ENCODE measurements at regions not wholly inside any gene's neighbourhood (a gene's known extent, or its start where the extent isn't known, plus 50 kb on each side); places are given as distances from the start of the nearest gene placed in this dataset.

DNA sequence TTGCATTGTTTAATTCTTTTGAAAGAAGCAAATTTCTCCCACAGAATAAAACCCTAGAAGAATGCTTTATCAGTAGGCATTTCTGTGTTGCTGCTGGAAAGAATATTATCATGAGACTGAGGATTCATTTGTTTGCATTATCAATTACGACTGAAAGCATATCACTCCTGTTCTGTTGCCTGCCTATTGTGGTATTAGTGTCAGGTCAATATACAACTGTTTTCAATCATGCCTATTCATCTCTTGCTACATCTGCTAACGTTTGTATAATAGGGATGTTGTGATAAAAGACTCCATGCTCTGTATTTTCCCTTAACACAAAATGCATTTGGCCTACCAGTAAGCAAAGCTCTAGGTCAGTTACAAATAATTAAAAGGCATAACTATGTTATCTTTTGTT is 221.5 kb downstream of the PTPRC start:
- no peak overlapping the region for H3K27ac ChIP-seq

DNA sequence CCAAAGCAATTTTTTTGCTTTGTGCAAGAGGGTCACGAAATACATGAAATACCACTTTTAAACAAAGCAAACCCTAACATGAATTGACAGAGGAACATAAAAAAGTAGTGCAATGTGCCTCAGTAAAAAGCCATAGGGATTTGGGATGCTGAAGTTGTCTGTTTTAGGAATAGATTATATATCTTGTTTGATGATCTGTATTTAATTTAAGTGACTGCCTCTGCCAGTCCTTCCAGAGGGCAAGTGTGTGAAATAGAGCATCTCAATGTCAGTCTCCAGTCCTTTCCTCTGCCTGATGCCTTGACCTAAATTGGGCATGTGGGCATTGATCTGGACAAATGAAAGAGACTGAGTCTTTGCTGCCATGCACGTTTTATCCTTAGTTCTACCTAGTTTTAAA is 222.8 kb downstream of the PTPRC start:
- TF ChIP-seq, protein P1, sequence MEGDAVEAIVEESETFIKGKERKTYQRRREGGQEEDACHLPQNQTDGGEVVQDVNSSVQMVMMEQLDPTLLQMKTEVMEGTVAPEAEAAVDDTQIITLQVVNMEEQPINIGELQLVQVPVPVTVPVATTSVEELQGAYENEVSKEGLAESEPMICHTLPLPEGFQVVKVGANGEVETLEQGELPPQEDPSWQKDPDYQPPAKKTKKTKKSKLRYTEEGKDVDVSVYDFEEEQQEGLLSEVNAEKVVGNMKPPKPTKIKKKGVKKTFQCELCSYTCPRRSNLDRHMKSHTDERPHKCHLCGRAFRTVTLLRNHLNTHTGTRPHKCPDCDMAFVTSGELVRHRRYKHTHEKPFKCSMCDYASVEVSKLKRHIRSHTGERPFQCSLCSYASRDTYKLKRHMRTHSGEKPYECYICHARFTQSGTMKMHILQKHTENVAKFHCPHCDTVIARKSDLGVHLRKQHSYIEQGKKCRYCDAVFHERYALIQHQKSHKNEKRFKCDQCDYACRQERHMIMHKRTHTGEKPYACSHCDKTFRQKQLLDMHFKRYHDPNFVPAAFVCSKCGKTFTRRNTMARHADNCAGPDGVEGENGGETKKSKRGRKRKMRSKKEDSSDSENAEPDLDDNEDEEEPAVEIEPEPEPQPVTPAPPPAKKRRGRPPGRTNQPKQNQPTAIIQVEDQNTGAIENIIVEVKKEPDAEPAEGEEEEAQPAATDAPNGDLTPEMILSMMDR (conservative IDR thresholded peaks at IDR 0.05): no peak
- no peak overlapping the region for H3K27ac ChIP-seq

More for the DNA sequence above, 221.5 kb downstream of the PTPRC start:
- TF ChIP-seq, protein P1 (conservative IDR thresholded peaks at IDR 0.05): no peak

DNA sequence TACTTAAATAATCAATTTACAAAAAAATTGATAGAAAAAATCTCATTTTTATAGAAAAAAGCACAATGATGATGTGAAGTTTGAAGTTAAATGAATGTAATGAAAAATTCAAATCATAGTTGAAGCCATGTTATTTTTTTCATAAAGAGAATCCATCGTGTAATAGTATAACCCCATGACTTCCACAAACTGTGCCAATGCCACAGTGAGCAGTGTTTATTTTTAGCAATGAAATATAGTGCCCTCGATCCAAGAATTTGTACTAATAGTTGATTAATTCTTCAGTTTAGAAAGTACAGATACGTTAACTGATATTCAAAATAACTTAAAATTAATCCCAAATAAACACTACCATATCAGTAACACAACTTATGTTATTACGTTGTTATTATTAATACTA is 225.9 kb downstream of the PTPRC start:
- TF ChIP-seq, protein P1 (conservative IDR thresholded peaks at IDR 0.05): no peak
- H3K27ac ChIP-seq: no peak overlapping the region

DNA sequence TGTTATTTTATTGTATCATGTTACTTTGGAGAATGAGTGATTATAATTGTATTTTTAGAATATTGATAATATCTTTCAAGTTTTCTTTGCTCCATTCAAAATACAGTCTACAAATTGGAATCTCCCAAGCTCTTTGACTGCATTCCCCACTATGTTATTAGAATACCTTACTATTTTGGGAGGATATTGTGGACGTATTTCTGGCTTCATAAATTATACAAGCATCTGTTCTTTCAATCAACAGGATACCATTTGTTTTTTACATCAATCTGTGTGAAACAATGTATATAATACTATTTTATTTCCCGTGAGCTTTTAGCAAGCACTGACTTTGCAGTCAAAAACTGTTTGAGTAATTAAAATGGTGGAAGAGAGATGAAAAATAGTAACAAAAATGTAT is 226.5 kb downstream of the PTPRC start:
- no peak overlapping the region for H3K27ac ChIP-seq
- TF ChIP-seq, protein P1 (conservative IDR thresholded peaks at IDR 0.05): no peak

DNA sequence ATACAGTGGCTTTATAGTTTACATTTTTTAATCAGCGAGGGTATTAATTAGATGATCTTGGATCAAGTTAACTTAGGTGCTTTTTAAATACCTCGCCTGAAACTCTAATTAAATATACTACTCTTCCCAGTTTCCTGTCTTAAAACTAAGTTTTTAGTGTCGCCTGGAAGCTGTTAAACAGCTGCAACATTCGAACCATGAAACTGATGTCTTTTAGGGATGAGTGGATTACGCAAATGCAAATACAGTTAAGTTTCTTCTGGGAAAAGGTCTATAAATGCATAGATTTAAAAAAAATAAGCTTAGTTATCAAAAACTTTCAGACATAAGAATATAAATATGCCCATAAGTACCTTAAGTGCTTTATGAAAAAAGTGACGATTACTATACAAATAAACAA is 228.3 kb downstream of the PTPRC start:
- TF ChIP-seq, protein P1 (conservative IDR thresholded peaks at IDR 0.05): no peak

DNA sequence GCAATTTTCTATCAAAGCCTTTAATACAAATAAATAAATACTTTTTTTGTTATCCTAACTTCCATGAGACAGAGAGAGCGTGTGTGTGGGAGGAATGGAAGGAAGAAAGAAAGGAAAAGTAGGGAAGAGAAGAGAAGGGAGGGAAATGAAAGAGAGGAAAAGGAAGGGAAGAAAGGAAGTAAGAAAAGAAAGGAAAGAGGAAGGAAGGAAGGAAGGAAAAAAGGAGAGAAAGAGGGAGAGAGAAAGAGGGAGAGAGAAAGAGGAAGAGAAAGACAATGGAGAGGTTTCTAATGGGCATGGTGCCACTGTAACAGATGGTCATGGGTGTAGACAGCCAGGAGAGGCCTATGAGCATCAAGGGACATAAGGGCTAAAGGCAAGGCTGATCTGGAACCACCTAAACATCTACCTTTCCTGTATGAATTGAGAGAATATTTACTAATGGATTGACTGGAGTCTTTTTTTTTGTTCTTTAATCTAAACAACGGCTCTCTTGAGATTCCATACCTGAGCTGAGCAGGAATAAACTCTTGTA is 234.9 kb downstream of the PTPRC start:
- TF ChIP-seq, protein P1 (conservative IDR thresholded peaks at IDR 0.05): no peak
- H3K27ac ChIP-seq: no peak overlapping the region

More for the DNA sequence above, 228.3 kb downstream of the PTPRC start:
- H3K27ac ChIP-seq: no peak overlapping the region

DNA sequence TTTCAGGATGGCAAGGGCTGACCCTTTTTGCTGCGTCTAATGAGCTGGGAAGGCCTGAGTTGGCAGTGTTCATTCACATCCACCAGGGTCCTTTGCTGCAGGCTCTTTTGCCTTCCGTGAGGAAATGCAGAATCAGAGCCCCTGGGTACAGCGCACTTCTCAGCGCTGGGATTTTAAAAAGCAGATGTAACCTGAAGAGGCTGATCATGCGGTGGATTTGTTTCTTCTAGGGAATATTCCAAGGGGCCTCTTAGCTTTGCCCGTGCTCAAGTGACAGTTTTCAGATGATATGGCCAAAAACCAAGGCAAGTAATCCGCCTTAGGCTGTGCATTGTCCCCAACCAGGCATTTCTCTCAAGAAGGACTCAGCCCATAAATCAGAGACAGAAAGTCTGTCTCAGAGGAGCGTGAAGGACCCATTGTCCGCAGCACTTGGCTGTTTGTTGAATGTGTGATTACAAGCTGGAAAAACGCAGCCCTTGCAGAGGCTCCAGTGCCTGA is 237.6 kb downstream of the PTPRC start:
- no peak overlapping the region for H3K27ac ChIP-seq

More for the DNA sequence above, 237.6 kb downstream of the PTPRC start:
- TF ChIP-seq, protein P1 (conservative IDR thresholded peaks at IDR 0.05): no peak

All from VCaP (cell line).